GM13976 (cell line): ENCODE measurements at regions not wholly inside any gene's neighbourhood (a gene's known extent, or its start where the extent isn't known, plus 50 kb on each side); places are given as distances from the start of the nearest gene placed in this dataset.
"Not testable (repeated sequence)": the region's sequence is repeated elsewhere in the genome, so short reads cannot be mapped to it uniquely, and the experiment has no call there.

ENCODE experiments used
- DNase-seq: peaks from one replicate; pipeline ENCODE4 v3.0.0; 2012; ENCODE audit warnings: low spot score
- in situ Hi-C: fragments of 300-500 bp; cut with MboI; formaldehyde crosslinking; loops from one replicate; pipeline ENCODE4 v1.12.0; 2022; ENCODE audit warnings: low sequenced_read_pairs, mixed read lengths, inconsistent platforms; ENCODE audit not compliant: unreplicated experiment
- TF ChIP-seq, protein P1 (sequence below): IDR thresholded peaks from 2 replicates; pipeline ENCODE4 v1.5.1; 2012; ENCODE audit warnings: borderline replicate concordance, mild to moderate bottlenecking; ENCODE audit not compliant: insufficient read depth; ENCODE audit errors: extremely low read depth, missing control alignments, control extremely low read depth

DNA sequence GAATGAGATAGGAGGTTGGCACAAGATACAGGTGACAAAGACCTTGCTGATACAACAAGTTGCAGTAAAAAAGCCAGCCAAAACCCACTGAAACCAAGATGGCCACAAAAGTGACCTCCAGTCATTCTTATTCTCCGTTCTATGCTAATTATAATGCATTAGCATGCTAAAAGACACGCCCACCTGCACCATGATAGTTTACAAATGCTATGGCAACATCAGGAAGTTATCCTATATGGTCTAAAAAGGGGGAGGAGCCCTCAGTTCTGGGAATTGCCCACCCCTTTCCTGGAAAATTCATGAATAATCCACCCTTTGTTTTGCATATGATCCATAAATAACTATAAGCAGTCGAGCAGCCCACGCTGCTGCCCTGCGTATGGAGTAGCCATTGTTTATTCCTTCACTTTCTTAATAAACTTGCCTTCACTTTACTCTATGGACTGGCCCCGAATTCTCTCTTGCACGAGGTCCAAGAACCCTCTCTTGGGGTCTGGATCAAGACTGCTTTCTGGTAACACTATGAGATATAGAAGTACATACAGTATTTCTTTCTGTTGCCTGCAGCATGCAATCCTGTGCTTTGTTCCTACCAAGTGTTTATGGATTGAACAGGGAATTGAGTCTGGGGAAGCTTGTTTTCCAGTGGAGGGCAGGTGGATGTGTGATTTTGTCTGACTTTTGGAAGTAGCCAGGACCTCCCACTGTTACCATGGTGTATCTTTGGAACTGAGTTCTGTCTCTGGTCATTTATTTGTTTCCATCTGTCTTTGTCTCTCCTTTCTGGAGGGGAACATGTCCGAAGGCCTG, 72.0 kb upstream of the TGM3 start:
- in situ Hi-C loops = loop anchor here (25.0 kb wide), 1 partner anchor 239 kb away; the partner anchor contains the start of gene SNRPB
- no peak for DNase-seq
- TF ChIP-seq, protein P1, sequence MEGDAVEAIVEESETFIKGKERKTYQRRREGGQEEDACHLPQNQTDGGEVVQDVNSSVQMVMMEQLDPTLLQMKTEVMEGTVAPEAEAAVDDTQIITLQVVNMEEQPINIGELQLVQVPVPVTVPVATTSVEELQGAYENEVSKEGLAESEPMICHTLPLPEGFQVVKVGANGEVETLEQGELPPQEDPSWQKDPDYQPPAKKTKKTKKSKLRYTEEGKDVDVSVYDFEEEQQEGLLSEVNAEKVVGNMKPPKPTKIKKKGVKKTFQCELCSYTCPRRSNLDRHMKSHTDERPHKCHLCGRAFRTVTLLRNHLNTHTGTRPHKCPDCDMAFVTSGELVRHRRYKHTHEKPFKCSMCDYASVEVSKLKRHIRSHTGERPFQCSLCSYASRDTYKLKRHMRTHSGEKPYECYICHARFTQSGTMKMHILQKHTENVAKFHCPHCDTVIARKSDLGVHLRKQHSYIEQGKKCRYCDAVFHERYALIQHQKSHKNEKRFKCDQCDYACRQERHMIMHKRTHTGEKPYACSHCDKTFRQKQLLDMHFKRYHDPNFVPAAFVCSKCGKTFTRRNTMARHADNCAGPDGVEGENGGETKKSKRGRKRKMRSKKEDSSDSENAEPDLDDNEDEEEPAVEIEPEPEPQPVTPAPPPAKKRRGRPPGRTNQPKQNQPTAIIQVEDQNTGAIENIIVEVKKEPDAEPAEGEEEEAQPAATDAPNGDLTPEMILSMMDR = no peak

DNA sequence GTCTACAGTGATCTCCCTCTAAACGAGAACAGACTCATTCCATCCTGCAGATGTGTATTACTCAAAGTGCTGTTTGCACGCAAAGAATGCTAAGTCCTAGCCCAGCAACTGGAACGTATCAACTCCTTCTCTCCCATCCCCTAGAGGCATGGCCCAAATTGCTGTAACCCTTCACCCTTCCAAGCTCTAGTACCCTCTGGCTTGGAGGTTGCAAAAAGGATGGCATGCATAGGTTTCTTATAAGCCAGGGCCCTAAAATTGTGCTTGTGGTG, 71.5 kb upstream of the TGM3 start:
- no peak for DNase-seq
- in situ Hi-C loops = loop anchor here (25.0 kb wide), 1 partner anchor 238 kb away; the partner anchor contains the start of gene SNRPB
- TF ChIP-seq, protein P1 = no peak

DNA sequence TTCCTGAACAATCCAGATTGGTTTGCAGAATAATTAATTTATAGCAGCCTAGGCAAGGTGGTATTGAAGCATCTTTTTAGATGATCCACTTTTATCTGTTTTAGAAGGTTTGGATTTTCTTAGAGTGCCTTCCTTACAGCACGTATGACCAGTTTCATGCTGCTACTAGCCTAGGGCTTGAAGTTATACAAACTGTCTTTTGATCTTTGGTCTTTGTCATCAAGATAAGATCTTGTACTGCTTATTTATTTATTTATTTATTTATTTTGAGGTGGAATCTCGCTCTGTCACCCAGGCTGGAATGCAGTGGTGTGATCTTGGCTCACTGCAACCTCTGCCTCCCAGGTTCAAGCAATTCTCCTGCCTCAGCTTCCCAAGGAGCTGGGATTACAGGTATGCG, 68.5 kb upstream of the TGM3 start:
- in situ Hi-C loops, DNase-seq: not testable (repeated sequence)

DNA sequence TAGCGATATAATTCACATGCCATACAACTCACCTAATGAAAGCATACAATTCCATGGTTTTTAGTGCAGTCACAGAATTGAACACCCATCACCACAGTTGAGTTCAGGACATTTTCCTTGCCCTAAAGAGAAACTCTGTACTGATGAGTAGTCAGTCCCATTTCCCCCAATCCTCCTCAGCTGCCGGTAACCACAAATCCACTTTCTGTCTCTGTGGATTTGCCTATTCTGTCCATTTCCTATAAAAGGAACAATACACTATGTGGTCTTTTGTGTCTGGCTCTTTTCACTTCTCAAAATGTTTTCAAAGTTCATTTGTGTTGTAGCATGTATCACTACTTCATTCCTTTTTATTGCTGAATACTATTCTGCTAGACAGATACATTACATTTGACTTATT, 67.9 kb upstream of the TGM3 start:
- TF ChIP-seq, protein P1 = no peak
- in situ Hi-C loops = no loop called here
- no peak for DNase-seq

DNA sequence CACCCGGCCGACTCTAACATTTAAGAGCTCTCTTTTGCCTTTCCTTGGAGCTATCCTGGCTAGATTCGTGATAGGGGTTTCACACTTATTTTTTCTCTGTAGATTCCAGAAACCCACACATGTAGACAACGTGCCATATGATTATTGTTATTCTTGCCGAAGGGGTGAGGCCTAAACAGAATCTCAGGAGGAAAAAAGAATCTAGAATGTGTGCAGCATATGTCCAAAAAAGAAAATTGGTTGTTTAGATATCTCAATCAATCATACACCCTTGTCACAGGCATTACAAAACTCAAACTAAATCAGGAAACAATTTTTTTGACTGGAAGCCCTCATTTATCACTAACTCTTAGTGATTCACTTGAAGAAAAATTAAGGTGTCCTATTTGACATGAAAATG, 66.9 kb upstream of the TGM3 start:
- in situ Hi-C loops = no loop called here

DNA sequence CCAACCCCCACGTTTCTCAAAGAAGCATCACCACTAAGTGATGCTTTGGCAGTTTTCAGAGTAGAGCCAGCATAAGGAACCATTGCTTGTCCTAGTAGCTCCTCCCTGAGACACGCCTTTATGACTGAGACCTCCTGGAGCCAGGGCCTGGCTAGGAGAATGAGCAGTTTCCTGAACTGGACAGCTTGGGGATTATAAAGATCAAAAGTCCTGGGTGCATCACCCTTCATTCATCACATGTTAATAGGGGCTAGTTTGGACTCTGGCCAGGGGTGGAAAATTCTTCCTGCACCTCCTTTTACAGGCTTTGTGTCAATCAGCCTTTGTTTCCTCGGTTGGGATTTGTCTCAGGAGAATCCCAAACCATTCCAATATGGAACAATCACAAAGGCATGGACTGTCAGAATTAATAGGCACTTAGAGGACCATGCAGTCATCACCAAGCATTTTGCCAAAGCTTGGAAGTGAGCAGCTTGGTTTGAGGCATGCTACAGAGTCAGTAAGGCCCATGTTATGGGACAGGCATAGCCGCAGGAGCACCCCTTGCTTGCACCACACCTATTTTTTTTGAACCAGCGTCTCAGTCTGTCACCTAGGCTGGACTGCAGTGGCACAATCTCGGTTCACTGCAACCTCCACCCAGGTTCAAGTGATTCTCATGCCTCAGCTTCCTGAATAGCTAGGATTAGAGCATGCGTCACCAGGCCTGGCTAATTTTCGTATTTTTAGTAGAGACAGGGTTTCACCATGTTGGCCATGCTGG, 64.9 kb upstream of the TGM3 start:
- in situ Hi-C loops = no loop called here
- no peak for DNase-seq
- TF ChIP-seq, protein P1 = no peak

More for the DNA sequence above, 66.9 kb upstream of the TGM3 start:
- TF ChIP-seq, protein P1 = no peak
- DNase-seq = no peak

DNA sequence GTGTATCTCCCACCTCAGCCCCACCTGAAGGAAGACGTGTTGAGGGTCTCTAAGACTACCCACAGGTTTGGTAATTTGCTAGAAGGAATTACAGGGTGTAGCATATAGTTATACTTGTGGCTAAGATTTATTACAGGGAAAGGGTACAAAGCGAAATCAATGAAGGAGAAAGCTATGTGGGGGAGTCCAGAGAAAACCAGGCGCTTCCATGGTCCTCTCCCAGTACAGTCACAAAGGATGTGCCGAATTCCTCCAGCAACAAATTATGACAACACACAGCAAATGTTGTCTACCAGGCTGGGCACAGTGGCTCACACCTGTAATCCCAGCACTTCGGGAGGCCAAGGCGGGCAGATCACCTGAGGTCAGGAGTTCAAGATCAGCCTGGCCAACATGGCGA, 64.1 kb upstream of the TGM3 start:
- in situ Hi-C loops = no loop called here
- no peak for DNase-seq
- TF ChIP-seq, protein P1 = no peak
